ENCODE measurements at regions not wholly inside any gene's neighbourhood (a gene's known extent, or its start where the extent isn't known, plus 50 kb on each side); places are given as distances from the start of the nearest gene placed in this dataset.
"Not testable (repeated sequence)": the region's sequence is repeated elsewhere in the genome, so short reads cannot be mapped to it uniquely, and the experiment has no call there.

- no peak for DNase-seq
Measured at GRCh38 chr3:5707794-5708193, 520.3 kb downstream of the EDEM1 start.

DNA sequence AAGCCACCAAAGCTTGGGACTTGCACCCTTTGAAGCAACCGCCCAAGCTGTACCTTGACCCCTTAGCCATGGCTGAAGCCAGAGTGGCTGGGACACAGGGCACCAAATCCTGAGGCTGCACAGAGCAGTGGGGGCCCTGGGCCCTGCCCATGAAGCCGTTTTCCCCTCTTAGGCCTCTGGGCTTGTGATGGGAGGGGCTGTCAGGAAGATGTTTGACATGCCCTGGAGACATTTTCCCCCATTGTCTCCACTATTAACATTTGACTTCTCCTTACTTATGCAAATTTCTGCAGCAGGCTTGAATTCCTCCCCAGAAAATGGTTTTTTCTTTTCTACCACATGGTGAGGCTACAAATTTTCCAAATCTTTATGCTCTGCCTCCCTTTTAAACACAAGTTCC is 522.2 kb downstream of the EDEM1 start:
- DNase-seq, result no peak

DNA sequence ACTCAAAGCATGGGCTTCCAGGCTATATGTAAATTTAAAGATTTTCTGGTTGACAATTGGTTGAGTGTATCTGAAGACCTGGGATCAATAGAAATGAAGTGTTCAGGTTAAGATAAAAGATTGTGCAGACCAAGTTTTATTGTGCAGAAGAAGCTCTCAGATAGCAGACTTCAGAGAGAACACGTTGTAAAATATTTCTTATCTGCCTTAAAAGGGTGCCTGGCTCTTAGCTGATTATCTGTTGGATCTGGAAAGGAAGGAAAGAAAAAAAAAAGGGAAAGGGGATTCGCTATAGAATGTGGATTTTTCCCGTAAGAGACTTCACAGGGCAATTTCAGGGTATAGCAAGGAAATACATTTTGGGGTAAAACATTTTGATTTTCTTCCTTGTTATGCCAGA is 523.2 kb downstream of the EDEM1 start:
- no peak for DNase-seq

GRCh38 chr3:5717254-5717653 is 529.7 kb downstream of the EDEM1 start:
- DNase-seq, result no peak

DNA sequence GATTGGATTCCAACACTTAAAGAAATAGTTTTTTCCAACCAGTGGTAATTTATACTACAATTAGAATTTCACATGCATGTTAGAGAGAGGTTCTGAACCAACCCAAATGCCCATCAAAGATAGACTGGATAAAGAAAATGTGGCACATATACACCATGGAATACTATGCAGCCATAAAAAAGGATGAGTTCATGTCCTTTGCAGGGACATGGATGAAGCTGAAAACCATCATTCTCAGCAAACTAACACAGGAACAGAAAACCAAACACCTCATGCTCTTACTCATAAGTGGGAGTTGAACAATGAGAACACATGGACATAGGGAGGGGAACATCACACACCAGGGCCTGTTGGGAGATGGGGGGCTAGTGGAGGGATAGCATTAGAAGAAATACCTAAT is 532.2 kb downstream of the EDEM1 start:
- DNase-seq, result not testable (repeated sequence)

DNA sequence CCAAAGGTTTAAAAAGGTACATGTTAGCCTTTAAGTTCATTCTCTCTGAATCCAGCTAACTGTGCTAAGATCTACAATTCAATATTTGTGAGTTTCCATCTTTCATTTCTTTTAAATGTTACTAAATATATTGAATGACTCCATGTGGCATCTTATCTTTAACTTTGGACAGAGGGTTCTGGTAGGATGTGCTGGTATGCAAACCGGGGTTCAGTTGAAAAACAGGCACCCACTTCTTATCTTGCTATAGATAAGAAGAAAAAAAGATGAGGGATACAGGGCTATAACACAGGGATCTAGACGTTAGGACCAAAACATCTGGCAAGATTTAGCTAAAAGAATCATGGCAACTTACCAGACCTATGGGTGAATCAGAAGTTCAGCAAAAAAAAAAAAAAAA is 538.3 kb downstream of the EDEM1 start:
- DNase-seq, result no peak

DNA sequence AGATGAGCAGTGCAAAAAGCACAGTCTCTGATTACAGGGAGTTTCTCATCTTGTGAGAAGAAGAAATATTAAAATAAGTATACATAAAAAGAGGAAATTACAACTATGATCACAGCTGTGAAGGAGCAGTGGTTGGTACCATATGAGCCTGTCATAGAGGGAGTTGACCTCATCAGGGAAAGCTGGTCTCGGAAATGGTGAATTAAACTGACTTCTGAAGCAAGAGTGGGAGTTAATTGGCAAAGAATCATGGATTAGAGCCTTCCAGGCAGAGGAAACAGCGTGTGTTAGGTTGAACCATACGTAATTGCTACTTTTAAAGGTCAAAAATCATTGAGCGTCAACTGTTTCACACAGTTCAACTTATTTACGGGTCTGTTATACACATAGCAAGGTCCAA is 539.1 kb downstream of the EDEM1 start:
- DNase-seq, result no peak

DNA sequence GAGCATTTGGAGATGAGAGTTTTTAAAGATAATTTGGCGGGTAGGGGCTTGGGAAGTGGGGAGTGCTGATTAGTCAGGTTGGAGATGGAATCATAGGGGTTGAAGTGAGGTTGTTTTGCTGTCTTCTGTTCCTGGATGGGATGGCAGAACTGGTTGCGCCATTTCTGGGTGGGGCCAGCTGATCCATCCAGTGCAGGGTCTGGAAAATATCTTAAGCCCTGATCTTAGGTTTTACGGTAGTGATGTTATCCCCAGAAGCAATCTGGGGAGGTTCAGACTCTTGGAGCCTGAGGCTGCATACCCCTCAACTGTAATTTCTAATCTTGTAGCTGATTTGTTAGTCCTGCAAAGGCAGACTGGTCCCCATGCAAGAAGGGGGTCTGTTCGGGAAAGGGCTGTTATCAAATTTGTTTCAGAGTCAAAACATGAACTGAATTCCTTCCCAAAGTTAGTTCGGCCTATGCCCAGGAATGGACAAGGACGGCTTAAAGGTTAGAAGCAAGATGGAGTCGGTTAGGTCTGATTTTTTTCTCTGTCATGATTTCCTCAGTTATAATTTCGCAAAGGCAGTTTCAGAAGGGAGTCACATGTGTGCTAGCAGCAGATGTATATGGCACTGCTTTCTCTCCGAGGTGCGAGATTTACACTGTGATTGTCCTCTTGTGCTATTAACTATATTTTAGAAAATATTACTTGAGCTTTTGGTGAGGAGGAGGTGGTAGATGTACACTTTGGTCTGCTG is 540.4 kb downstream of the EDEM1 start:
- no peak for DNase-seq

- DNase-seq, result no peak
Measured at GRCh38 chr3:5729852-5730251, 542.3 kb downstream of the EDEM1 start.

DNA sequence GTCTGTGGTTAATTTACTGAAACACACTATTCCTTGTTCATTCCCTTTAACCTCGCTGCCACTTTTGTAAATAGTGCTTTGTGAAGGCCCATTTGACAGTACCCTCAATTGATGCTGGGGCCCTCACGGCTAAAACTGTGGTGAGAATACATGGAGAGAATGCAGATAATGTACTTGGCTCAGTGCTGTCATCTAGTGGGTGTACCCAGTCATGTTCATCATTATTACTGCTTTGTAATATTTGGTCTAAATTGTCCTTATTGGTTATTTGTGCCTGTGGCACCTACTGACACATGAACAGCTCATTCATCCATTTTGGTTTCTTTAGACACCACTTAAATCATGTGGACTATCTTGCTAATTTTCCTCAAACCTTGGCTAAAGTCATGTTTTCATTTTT is 543.6 kb downstream of the EDEM1 start:
- no peak for DNase-seq

DNA sequence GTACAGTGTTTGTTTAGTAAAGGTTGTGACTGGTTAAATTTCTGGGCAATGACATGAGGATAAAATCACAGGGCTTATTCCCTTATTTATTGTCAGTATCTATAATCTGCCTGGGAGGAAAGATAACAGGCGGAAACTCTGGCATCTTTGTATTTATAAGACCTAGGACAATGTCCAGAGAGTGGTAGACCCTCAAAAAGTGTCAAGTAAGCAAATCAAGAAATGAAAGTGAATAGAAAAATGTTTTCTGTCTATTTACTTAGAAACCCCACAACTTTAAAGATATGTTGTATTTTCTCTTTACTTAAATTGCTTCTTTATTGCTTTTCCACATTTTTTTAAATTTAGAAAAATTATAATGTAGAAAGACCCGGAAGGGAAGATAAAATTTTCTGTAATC is 544.6 kb downstream of the EDEM1 start:
- no peak for DNase-seq

DNA sequence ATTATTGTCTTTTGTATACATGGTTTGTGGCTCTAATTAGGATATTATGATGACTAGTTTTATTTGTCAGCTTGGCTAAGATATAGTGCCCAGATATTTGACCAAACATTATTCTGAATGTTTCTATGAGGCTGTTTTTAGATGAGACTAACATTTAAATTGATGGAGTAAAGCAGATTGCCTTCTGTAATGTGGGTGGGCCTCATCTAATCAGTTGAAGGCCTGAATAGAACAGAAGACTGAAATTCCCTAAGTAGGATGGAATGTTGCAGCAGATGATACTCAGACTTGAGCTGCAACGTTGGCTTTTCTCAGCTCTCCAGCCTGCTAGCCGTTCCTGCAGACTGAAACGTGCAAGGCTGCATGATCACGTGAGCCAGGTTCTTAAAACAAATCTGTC is 546.5 kb downstream of the EDEM1 start:
- DNase-seq, result no peak

GRCh38 chr3:5735896-5736295 is 548.4 kb downstream of the EDEM1 start:
- no peak for DNase-seq

- no peak for DNase-seq
Measured at GRCh38 chr3:5739299-5739935, 551.9 kb downstream of the EDEM1 start.

- DNase-seq, result no peak
Measured at GRCh38 chr3:5739949-5740348, 552.4 kb downstream of the EDEM1 start.

DNA sequence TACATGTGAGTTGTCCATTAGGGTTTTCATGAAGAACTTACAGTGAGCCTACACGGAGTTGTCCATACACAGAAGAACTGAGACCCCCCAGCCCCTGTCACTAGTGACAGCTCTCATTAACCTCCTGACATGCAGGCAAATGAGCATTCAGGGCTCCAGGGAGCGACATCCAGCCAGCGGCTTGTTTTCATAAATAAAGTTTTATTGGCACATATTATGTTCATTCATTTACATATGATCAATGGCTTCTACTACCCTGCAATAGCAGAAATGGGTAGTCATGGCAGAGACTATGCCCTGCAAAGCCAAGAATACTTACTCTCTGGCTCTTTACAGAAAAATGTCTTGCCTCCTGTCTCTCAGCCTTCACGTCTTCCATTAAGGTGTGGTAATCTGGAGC is 553.5 kb downstream of the EDEM1 start:
- no peak for DNase-seq

DNA sequence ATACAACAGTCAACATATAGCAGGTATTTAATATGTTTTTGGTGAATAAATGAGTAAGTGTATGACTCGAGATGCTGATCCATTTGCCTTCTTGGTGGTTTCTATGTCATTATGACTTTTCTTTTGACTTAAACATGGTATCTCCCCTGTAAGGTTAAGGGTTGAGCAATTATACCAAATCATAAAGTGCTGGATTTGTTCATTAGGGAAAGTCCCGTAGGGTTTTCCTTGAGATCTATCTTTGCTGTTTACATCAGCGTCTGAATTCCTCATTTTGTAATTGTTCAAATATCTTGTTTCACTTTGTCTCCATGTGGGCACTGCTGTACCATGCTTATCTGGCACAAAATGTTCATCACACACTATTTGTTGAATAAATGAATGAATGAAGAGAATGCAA is 562.6 kb downstream of the EDEM1 start:
- no peak for DNase-seq

DNA sequence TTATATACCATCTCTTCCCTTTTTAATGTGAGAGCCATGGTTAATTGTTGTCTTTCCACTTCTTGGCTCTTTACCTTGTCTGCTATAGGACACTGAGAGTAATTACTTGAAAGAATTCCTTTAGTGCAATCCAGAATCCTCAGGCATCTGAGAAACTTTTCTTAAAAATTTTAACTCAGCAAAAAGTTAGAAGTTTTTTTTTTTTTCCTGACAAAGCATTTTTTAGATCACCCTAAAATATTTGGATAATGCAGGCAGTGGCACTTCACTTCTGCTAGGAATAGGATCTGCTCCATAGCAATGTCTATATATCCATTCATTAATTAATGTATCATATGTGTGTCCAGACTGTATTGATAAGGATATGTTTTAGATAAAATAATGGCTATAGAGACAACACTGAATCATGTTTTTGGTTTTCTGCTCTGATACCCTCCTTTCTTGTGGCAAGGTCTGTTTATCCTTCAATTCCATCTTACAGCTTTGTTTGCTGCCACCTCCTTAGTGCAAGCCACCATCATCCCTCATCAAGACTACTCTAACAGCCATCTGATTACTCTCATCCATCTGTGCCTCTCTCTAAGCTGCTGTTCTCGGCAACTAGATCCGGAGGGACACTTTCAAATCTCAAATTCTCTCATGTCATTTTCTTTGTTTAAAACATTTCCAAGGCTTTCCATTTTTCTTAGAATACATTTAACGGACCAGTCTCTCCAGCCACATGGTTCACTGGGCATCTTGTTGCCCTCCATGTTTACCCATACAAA is 563.5 kb downstream of the EDEM1 start:
- no peak for DNase-seq

GRCh38 chr3:5754602-5755001 is 567.1 kb downstream of the EDEM1 start:
- DNase-seq, result no peak

- no peak for DNase-seq
Measured at GRCh38 chr3:5756443-5756842, 568.9 kb downstream of the EDEM1 start.

- DNase-seq, result no peak
Measured at GRCh38 chr3:5757213-5757804, 569.8 kb downstream of the EDEM1 start.

DNA sequence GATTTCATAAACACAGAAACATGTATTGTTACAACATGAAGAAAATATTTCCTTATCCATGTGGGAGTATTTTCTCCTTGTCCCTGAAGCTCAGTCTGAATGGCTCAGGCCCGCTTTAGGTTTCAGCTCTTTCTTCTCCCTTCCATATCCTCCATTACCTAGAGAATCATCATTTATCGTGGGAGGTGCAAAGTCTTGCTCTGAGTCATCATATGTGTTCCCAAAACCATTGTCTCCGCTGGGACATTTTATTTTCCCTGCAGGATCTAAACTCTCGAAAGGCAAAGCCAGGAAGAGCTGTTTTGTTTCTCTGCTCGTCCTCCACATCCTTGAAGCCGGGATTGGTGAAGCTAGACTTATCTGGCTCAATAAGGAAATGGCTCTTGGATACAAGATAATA is 571.2 kb downstream of the EDEM1 start:
- DNase-seq, result no peak

DNA sequence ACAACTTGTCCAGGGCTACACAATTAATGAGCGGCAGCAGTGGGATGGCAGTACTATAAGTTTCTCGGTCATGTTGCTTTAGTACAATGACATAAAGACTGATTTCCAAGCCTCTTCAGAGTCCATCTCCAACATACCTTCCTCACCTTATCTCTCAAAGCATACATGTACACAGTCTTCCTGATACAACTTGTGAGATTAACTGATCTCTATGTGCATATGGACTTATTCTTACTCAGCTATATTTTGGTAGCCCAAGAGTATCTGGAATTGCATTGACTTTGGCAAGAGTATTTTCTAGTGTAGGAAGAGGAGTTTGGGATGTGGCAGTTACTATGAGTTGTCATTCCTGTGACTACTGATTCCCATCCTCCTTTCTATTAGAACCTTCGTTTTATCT is 575.0 kb downstream of the EDEM1 start:
- no peak for DNase-seq

DNA sequence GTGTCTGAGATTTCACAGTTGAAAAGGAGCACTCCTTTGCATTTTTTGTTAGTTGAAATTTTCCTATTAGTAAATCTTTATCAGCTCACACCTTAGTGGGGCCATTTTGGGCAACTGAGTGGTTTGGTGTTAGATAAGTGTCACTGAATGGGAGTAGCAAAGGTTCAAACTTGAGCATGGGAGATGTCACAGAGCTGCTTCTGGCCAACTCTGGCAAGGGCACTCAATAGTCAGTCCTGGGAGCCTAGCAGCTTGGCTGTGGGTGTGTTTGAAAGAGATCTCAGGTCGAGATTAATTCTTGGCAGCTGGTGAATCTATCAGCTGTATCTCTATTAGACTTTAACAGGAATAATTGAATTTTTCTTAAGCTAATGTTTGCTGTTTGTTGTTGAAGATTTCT is 579.3 kb downstream of the EDEM1 start:
- no peak for DNase-seq

All from SW 1271 (cell line).